ENCODE measurements at regions not wholly inside any gene's neighbourhood (a gene's known extent, or its start where the extent isn't known, plus 50 kb on each side); places are given as distances from the start of the nearest gene placed in this dataset.

DNA sequence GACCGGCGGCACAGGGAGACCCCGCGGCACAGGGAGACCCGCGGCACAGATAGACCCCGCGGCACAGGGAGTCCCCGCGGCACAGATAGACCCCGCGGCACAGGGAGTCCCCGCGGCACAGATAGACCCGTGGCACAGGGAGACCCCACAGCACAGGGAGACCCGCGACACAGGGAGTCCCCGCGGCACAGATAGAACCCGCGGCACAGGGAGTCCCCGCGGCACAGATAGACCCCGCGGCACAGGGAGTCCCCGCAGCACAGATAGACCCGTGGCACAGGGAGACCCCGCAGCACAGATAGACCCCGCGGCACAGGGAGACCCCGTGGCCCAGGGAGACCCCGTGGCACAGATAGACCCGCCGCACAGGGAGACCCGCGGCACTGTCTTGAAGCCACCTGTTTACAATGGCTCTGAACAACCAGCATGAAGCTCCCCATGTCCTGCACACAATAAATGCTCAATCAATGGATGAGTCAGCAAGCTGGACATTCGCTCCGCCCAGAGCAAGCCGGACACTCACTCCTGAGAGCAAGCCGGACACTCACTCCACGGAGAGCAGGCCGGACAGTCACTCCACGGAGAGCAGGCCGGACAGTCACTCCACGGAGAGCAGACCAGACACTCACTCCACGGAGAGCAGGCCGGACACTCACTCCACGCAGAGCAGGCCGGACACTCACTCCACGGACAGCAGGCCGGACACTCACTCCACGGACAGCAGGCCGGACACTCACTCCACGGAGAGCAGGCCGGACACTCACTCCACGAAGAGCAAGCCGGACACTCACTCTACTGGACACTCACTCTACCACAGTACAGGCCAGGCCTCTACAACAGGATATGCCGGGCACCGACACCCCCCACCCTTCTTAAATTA lies 121.9 kb downstream of the RFLNA start:
- DNase-seq (ENCODE audit: low read depth, low spot score), result no peak
- TF ChIP-seq, protein P1, sequence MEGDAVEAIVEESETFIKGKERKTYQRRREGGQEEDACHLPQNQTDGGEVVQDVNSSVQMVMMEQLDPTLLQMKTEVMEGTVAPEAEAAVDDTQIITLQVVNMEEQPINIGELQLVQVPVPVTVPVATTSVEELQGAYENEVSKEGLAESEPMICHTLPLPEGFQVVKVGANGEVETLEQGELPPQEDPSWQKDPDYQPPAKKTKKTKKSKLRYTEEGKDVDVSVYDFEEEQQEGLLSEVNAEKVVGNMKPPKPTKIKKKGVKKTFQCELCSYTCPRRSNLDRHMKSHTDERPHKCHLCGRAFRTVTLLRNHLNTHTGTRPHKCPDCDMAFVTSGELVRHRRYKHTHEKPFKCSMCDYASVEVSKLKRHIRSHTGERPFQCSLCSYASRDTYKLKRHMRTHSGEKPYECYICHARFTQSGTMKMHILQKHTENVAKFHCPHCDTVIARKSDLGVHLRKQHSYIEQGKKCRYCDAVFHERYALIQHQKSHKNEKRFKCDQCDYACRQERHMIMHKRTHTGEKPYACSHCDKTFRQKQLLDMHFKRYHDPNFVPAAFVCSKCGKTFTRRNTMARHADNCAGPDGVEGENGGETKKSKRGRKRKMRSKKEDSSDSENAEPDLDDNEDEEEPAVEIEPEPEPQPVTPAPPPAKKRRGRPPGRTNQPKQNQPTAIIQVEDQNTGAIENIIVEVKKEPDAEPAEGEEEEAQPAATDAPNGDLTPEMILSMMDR (IDR thresholded peaks at IDR 0.05; ENCODE audit: low read depth, low read length), result no peak
- in situ Hi-C loops (cut with HindIII; ENCODE audit: low sequenced_read_pairs), result no loop called here
- no peak overlapping the region for H3K4me3 ChIP-seq (ENCODE audit: low read depth, low read length)

DNA sequence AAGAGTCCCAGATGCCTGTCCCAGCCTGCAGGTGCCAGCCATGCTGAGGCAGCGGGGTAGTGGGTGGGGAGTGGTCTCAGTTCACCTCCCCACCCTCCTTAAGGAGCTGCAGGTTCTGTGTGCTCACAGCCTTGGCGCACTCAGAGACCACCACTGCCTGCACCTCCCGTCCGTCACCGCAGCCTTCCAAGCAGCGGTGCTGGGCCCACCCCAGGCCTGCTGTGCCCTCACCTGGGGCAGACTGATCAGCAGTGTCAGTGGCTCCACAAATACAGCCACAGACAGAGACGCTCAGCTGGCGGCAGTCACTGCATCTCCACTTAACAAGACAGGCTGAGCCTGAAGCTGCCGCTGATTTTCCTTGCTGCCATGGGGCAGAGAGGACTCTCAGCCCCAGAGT lies 120.2 kb downstream of the RFLNA start:
- in situ Hi-C loops (cut with HindIII; ENCODE audit: low sequenced_read_pairs), result no loop called here
- TF ChIP-seq, protein P1 (IDR thresholded peaks at IDR 0.05; ENCODE audit: low read depth, low read length), result no peak
- DNase-seq (ENCODE audit: low read depth, low spot score), result no peak
- no peak overlapping the region for H3K4me3 ChIP-seq (ENCODE audit: low read depth, low read length)

DNA sequence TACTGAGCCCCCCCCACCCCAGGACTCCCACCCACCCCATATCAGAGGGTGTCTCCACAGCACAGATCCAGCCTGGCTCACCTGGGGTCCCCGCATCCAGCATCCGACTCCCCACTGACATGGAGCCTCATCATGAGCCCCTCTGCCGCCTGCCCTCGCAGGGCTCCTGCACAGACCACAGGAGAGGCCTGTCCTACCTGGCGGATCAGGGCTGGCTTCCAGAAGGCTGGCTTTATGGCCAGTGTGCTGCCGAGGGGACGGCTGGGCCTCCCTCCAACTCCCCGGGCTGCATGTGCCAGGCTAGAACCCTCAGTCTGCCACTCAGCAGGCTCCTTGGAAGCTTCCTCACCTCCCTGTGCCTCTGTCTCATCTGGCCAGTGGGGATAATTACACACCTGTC lies 119.0 kb downstream of the RFLNA start:
- in situ Hi-C loops (cut with HindIII; ENCODE audit: low sequenced_read_pairs), result no loop called here
- TF ChIP-seq, protein P1 (IDR thresholded peaks at IDR 0.05; ENCODE audit: low read depth, low read length), result no peak
- no peak for DNase-seq (ENCODE audit: low read depth, low spot score)

DNA sequence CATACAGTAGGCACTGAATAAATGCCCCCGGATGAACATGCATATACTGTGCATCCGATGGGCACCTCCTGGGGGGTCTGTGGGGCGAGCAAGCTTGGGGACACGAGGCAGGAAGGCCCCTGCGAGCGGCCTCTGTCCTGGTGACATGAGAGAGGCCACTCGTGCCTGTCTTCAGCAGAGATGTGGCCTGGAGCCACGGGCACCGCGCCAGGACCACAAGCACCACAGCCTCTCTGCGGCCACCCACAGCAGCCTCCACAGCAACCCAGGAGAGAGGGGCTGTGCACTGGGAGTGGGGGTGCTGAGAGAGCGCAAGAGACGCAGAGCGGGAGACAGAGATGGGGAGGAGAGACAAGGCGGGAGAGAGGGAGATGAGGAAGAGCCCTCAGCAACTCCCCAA lies 118.5 kb downstream of the RFLNA start:
- TF ChIP-seq, protein P1 (IDR thresholded peaks at IDR 0.05; ENCODE audit: low read depth, low read length), result no peak
- in situ Hi-C loops (cut with HindIII; ENCODE audit: low sequenced_read_pairs), result no loop called here
- no peak overlapping the region for H3K4me3 ChIP-seq (ENCODE audit: low read depth, low read length)
- DNase-seq (ENCODE audit: low read depth, low spot score), result no peak

More for the DNA sequence above, 119.0 kb downstream of the RFLNA start:
- H3K4me3 ChIP-seq (ENCODE audit: low read depth, low read length), result no peak overlapping the region

DNA sequence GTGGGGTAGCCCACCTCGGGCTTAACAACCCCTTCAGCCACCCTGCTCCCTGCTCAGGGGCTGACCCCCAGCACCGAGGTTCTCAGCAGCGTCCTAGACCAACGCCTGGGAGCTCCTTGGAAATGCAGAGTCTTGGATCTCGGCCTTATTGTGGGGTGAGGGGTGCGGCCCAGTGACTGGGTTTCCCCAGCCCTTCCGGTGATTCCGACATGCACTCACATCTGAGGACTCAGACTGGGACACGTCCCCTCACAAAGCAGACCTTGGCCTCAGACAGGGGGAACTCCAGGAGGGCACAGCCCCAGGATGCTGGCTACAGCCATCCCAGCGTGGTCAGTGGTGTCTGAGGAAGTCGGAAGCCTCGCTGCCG lies 117.7 kb downstream of the RFLNA start:
- DNase-seq (ENCODE audit: low read depth, low spot score), result no peak
- TF ChIP-seq, protein P1 (IDR thresholded peaks at IDR 0.05; ENCODE audit: low read depth, low read length), result no peak
- no peak overlapping the region for H3K4me3 ChIP-seq (ENCODE audit: low read depth, low read length)
- in situ Hi-C loops (cut with HindIII; ENCODE audit: low sequenced_read_pairs), result no loop called here

DNA sequence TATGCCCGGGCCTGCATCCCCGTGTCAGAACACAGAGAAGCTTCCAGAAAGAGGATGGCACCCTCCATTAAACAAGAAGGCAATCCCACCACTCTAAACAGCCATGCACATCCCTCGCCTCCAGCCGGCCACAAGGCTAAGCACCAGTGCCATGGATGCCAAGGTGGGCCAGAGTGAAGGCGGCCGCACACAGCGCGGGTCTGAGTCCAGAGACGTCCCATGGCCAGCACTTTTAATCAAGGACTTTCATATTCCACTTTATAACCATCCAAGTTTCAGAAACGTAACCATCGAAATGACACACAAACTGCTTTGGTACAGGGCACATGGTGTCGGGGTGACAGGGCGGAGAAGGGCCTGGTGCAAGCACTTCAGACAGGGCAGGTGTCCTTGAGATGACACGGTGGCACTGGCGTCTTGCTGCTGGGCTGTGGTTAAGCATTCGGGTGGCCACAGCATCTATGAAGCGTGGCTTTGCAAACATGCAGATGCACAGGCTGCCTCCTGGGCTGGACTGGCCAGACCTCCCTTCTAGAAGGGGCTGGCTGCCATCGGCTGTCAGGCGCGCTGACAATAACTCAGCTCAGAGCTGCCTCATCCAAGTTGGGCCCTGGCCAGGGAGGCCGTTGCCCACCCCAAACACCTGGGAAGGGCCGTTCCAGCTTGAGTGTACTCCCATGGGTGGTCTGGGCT lies 117.2 kb downstream of the RFLNA start:
- DNase-seq (ENCODE audit: low read depth, low spot score), result no peak
- TF ChIP-seq, protein P1 (IDR thresholded peaks at IDR 0.05; ENCODE audit: low read depth, low read length), result no peak
- in situ Hi-C loops (cut with HindIII; ENCODE audit: low sequenced_read_pairs), result no loop called here
- H3K4me3 ChIP-seq (ENCODE audit: low read depth, low read length), result no peak overlapping the region
